ENCODE measurements at regions not wholly inside any gene's neighbourhood (a gene's known extent, or its start where the extent isn't known, plus 50 kb on each side); places are given as distances from the start of the nearest gene placed in this dataset.

- no peak overlapping the region for H3K4me3 ChIP-seq (ENCODE audit: low read depth, low read length)
- TF ChIP-seq CTCF (conservative IDR thresholded peaks at IDR 0.05; ENCODE audit: low read depth, low read length) = no peak
- no peak for DNase-seq (ENCODE audit: low read depth)
Measured at GRCh38 chr13:60869941-60870613, 473.1 kb downstream of the TDRD3 start.

DNA sequence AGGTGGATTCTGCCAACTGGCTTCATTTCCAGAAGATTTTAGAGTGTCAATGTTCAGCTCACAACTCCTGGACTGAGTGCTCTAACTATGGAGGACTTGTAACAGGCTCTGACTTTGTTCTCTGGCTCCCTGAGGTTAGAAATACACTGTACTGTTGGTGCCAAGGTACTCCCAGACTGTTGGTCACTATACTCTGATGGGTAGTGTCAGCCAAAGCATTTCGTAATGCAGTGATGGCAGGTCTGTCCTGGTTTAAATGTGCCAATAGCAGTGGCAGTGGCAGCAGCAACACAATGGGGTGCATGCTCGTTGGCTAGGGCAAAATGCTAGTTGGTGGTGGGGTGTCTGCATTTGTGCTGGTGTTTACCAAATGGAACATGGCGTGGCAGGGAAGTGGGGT, 472.2 kb downstream of the TDRD3 start:
- no peak overlapping the region for H3K4me3 ChIP-seq (ENCODE audit: low read depth, low read length)
- DNase-seq (ENCODE audit: low read depth) = no peak
- TF ChIP-seq CTCF (conservative IDR thresholded peaks at IDR 0.05; ENCODE audit: low read depth, low read length) = no peak

DNA sequence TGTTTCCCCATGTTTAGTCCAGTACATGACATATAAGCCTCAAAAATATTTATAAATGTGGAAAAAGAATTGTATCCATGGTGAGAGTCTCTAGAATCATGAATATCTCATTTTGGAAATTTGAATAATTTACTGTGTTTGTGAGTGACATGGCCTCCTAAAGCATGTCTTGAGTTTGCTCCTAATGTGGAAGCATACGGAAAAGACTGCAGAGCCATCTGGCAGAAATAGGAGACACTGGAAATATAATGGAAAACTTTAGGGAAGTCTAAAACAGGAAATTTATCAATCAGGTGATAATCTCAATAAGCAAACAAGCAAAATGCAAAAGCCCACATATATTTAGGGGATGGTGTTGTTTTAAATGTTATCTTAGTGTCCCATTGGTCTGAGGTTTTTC, 465.0 kb downstream of the TDRD3 start:
- H3K4me3 ChIP-seq (ENCODE audit: low read depth, low read length) = no peak overlapping the region
- DNase-seq (ENCODE audit: low read depth) = no peak
- no peak for TF ChIP-seq CTCF (conservative IDR thresholded peaks at IDR 0.05; ENCODE audit: low read depth, low read length)

GRCh38 chr13:60857698-60858097, 460.7 kb downstream of the TDRD3 start:
- DNase-seq (ENCODE audit: low read depth) = no peak
- TF ChIP-seq CTCF (conservative IDR thresholded peaks at IDR 0.05; ENCODE audit: low read depth, low read length) = no peak
- no peak overlapping the region for H3K4me3 ChIP-seq (ENCODE audit: low read depth, low read length)

DNA sequence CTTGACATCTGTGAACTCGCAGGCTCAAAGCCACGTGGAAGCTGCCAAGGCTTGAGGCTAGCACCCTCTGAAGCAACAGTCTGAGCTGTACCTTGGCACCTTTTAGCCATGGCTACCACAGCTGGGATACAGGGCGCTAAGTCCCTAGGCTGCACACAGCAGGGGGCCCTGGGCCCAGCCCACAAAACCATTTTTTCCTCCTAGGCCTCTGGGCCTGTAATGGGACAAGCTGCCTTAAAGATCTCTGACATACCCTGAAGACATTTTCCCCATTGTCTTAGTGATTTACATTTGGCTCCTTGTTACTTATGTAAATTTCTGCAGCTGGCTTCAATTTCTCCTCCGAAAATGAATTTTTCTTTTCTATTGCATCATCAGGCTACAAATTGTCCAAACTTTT, 455.9 kb downstream of the TDRD3 start:
- DNase-seq (ENCODE audit: low read depth) = no peak
- no peak overlapping the region for H3K4me3 ChIP-seq (ENCODE audit: low read depth, low read length)
- no peak for TF ChIP-seq CTCF (conservative IDR thresholded peaks at IDR 0.05; ENCODE audit: low read depth, low read length)

DNA sequence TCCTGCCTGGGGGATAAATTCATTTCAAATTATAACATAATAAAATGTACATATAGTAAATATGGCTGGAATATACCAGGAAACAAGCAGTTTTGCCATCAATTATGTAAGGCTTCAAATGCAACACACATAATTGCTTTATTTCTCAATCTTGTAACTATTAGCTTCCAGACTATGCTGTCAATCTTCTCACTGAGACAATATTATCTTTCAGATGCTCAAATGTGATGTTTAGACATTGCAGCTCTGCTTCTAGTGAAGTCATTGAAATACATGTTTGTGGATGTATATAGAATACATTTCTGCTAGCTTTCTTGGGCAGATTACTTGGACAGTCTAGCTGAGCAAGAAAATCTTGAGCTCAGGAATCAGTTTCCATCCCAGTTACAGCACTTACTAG, 454.4 kb downstream of the TDRD3 start:
- no peak for DNase-seq (ENCODE audit: low read depth)
- TF ChIP-seq CTCF (conservative IDR thresholded peaks at IDR 0.05; ENCODE audit: low read depth, low read length) = no peak
- no peak overlapping the region for H3K4me3 ChIP-seq (ENCODE audit: low read depth, low read length)

GRCh38 chr13:60850526-60850925, 453.5 kb downstream of the TDRD3 start:
- no peak for DNase-seq (ENCODE audit: low read depth)
- no peak overlapping the region for H3K4me3 ChIP-seq (ENCODE audit: low read depth, low read length)
- no peak for TF ChIP-seq CTCF (conservative IDR thresholded peaks at IDR 0.05; ENCODE audit: low read depth, low read length)

Measured in choroid plexus epithelial cell (primary cell).